ENCODE measurements at regions not wholly inside any gene's neighbourhood (a gene's known extent, or its start where the extent isn't known, plus 50 kb on each side); places are given as distances from the start of the nearest gene placed in this dataset.

DNA sequence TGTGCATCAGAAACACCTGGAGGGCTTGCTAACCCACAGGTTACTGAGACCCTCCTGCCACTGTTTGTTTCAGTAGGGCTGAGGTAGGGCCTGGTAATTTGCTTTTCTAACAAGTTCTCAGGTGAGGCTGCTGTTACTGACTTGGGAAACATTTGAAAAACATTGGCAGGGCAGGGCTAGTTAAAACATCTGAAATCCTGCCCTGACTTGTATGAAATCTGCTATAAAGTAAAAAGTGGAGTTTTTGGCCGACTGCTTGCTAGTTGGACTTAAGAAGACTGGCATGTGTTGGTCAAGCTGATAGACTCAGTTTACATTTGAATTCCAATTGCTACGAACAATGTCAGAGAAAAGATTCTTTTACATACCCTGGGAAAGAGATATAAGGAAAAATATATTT, 111.6 kb upstream of the DLX2 start:
- H3K27ac ChIP-seq (ENCODE audit: insufficient read depth, low read length, poor library complexity, severe bottlenecking), result no peak overlapping the region
- DNase-seq (no peak), ATAC-seq (ENCODE audit: low read depth in 2 of 2) (no peak)
- peaks cover 10% of the 10 kb centered on the region for H3K27me3 Mint-ChIP-seq
- H3K36me3 Mint-ChIP-seq, result no peaks in the 10 kb centered on the region
- H3K27me3 ChIP-seq (ENCODE audit: control insufficient read depth, insufficient read depth, low read length), result no peaks in the 10 kb centered on the region
- H3K4me3 ChIP-seq (ENCODE audit: low read depth, low read length), result no peak overlapping the region
- H3K27ac Mint-ChIP-seq, result peak overlapping the region in 1 of 3 donors; percentile 26
- H3K4me1 ChIP-seq (ENCODE audit: control insufficient read depth, insufficient read depth, low read length, poor library complexity, severe bottlenecking), result no peaks in the 10 kb centered on the region
- no peaks in the 10 kb centered on the region for H3K36me3 ChIP-seq (ENCODE audit: control insufficient read depth, insufficient read depth, low read length)
- peaks cover 0 to 9% (median 3%) of the 10 kb centered on the region in 4 donors for H3K4me1 Mint-ChIP-seq
- peaks cover 0 to 2% (median 0%) of the 10 kb centered on the region in 7 donors for H3K9me3 Mint-ChIP-seq
- no peak overlapping the region for H3K4me3 Mint-ChIP-seq
- H3K9me3 ChIP-seq (ENCODE audit: control insufficient read depth in 2 of 2, low read length in 2 of 2), result no peaks in the 10 kb centered on the region

GRCh38 chr2:172215172-172215935, 112.7 kb upstream of the DLX2 start:
- Mint-ChIP-seq H3K27me3 (peaks cover 10% of the 10 kb centered on the region), H3K4me3 (no peak overlapping the region), H3K4me1 (peaks cover 0 to 20% (median 4%) of the 10 kb centered on the region in 4 donors), H3K9me3 (peaks cover 0 to 2% (median 0%) of the 10 kb centered on the region in 7 donors), H3K36me3 (no peaks in the 10 kb centered on the region), H3K27ac (no peak overlapping the region)
- Histone ChIP-seq H3K9me3 (ENCODE audit: control insufficient read depth in 2 of 2, low read length in 2 of 2) (no peaks in the 10 kb centered on the region), H3K27ac (ENCODE audit: insufficient read depth, low read length, poor library complexity, severe bottlenecking) (no peak overlapping the region), H3K4me3 (ENCODE audit: low read depth, low read length) (no peak overlapping the region), H3K36me3 (ENCODE audit: control insufficient read depth, insufficient read depth, low read length) (no peaks in the 10 kb centered on the region), H3K27me3 (ENCODE audit: control insufficient read depth, insufficient read depth, low read length) (no peaks in the 10 kb centered on the region), H3K4me1 (ENCODE audit: control insufficient read depth, insufficient read depth, low read length, poor library complexity, severe bottlenecking) (no peaks in the 10 kb centered on the region)
- no peak for DNase-seq
- ATAC-seq (ENCODE audit: low read depth in 2 of 2), result no peak

DNA sequence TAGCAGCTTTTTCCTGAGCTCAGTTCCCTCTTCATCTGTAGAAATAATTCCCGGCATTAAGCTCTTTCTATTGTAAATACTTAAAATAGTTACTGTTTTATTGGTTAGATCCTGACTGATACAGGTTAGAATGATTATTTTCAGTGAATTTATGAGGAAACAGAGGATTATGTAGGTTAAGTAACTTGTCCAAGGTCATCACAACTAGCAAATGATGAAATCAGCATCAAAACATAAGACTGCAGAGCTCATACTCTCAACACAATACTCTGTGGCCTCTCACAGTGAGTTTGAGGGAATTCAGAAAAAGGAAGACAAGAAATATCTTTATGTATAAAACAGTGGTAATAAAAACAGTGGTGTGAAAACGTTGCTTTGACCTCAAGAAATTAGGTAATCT, 113.2 kb upstream of the DLX2 start:
- peaks cover 0 to 2% (median 0%) of the 10 kb centered on the region in 7 donors for H3K9me3 Mint-ChIP-seq
- Histone ChIP-seq H3K27ac (ENCODE audit: insufficient read depth, low read length, poor library complexity, severe bottlenecking) (no peak overlapping the region), H3K4me3 (ENCODE audit: low read depth, low read length) (no peak overlapping the region), H3K36me3 (ENCODE audit: control insufficient read depth, insufficient read depth, low read length) (no peaks in the 10 kb centered on the region), H3K27me3 (ENCODE audit: control insufficient read depth, insufficient read depth, low read length) (no peaks in the 10 kb centered on the region), H3K9me3 (ENCODE audit: control insufficient read depth in 2 of 2, low read length in 2 of 2) (no peaks in the 10 kb centered on the region), H3K4me1 (ENCODE audit: control insufficient read depth, insufficient read depth, low read length, poor library complexity, severe bottlenecking) (no peaks in the 10 kb centered on the region)
- no peak overlapping the region for H3K27ac Mint-ChIP-seq
- DNase-seq, result no peak
- peaks cover 14% of the 10 kb centered on the region for H3K27me3 Mint-ChIP-seq
- ATAC-seq (ENCODE audit: low read depth in 2 of 2), result no peak
- no peak overlapping the region for H3K4me3 Mint-ChIP-seq
- H3K4me1 Mint-ChIP-seq, result peaks cover 0 to 24% (median 6%) of the 10 kb centered on the region in 4 donors
- H3K36me3 Mint-ChIP-seq, result no peaks in the 10 kb centered on the region

- Mint-ChIP-seq H3K27me3 (peaks cover 20% of the 10 kb centered on the region), H3K36me3 (no peaks in the 10 kb centered on the region), H3K4me1 (peaks cover 0 to 25% (median 8%) of the 10 kb centered on the region in 4 donors), H3K27ac (no peak overlapping the region), H3K4me3 (no peak overlapping the region), H3K9me3 (peaks cover 0 to 2% (median 0%) of the 10 kb centered on the region in 7 donors)
- Histone ChIP-seq H3K4me1 (ENCODE audit: control insufficient read depth, insufficient read depth, low read length, poor library complexity, severe bottlenecking) (no peaks in the 10 kb centered on the region), H3K27ac (ENCODE audit: insufficient read depth, low read length, poor library complexity, severe bottlenecking) (no peak overlapping the region), H3K36me3 (ENCODE audit: control insufficient read depth, insufficient read depth, low read length) (no peaks in the 10 kb centered on the region), H3K4me3 (ENCODE audit: low read depth, low read length) (no peak overlapping the region), H3K9me3 (ENCODE audit: control insufficient read depth in 2 of 2, low read length in 2 of 2) (no peaks in the 10 kb centered on the region), H3K27me3 (ENCODE audit: control insufficient read depth, insufficient read depth, low read length) (no peaks in the 10 kb centered on the region)
- ATAC-seq (ENCODE audit: low read depth in 2 of 2), result no peak
- DNase-seq, result no peak
Measured at GRCh38 chr2:172216477-172216876, 113.8 kb upstream of the DLX2 start.

DNA sequence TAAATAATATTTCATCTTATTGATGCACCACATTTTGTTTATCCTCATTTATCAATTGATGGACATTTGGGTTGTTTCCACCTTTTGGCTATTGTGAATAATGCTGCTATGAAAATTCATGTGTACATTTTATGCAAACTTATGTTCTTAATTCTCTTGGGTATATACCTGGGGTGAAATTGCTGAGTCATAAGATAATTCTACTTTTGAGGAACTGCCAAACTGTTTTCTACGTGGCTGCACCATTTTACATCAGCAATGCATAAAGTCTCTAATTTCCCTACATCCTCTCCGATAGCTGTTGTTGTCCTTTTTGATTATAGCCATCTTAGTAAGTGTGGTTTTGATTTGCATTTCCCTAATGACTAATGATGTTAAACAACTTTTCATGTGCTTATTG, 116.5 kb upstream of the DLX2 start:
- Mint-ChIP-seq H3K27me3 (peaks cover 21% of the 10 kb centered on the region), H3K4me3 (no peak overlapping the region), H3K36me3 (no peaks in the 10 kb centered on the region), H3K9me3 (no peaks in the 10 kb centered on the region), H3K27ac (no peak overlapping the region), H3K4me1 (peaks cover 5 to 37% (median 12%) of the 10 kb centered on the region in 4 donors)
- Histone ChIP-seq H3K27ac (ENCODE audit: insufficient read depth, low read length, poor library complexity, severe bottlenecking) (no peak overlapping the region), H3K4me1 (ENCODE audit: control insufficient read depth, insufficient read depth, low read length, poor library complexity, severe bottlenecking) (peaks cover 5% of the 10 kb centered on the region), H3K36me3 (ENCODE audit: control insufficient read depth, insufficient read depth, low read length) (no peaks in the 10 kb centered on the region), H3K9me3 (ENCODE audit: control insufficient read depth in 2 of 2, low read length in 2 of 2) (no peaks in the 10 kb centered on the region), H3K4me3 (ENCODE audit: low read depth, low read length) (no peak overlapping the region), H3K27me3 (ENCODE audit: control insufficient read depth, insufficient read depth, low read length) (no peaks in the 10 kb centered on the region)
- ATAC-seq (ENCODE audit: low read depth in 2 of 2), result no peak
- peak in 1 of 3 donors; percentile 26 for DNase-seq

- peaks cover 21% of the 10 kb centered on the region for H3K27me3 Mint-ChIP-seq
- no peaks in the 10 kb centered on the region for H3K36me3 Mint-ChIP-seq
- DNase-seq, result peak in 1 of 3 donors; percentile 34
- no peak for ATAC-seq (ENCODE audit: low read depth in 2 of 2)
- H3K4me1 Mint-ChIP-seq, result peaks cover 5 to 45% (median 16%) of the 10 kb centered on the region in 4 donors
- H3K36me3 ChIP-seq (ENCODE audit: control insufficient read depth, insufficient read depth, low read length), result no peaks in the 10 kb centered on the region
- H3K4me3 Mint-ChIP-seq, result no peak overlapping the region
- H3K27me3 ChIP-seq (ENCODE audit: control insufficient read depth, insufficient read depth, low read length), result no peaks in the 10 kb centered on the region
- H3K9me3 ChIP-seq (ENCODE audit: control insufficient read depth in 2 of 2, low read length in 2 of 2), result no peaks in the 10 kb centered on the region
- peaks cover 8% of the 10 kb centered on the region for H3K4me1 ChIP-seq (ENCODE audit: control insufficient read depth, insufficient read depth, low read length, poor library complexity, severe bottlenecking)
- no peak overlapping the region for H3K27ac ChIP-seq (ENCODE audit: insufficient read depth, low read length, poor library complexity, severe bottlenecking)
- no peak overlapping the region for H3K27ac Mint-ChIP-seq
- no peak overlapping the region for H3K4me3 ChIP-seq (ENCODE audit: low read depth, low read length)
- H3K9me3 Mint-ChIP-seq, result no peaks in the 10 kb centered on the region
Measured at GRCh38 chr2:172220121-172220520, 117.4 kb upstream of the DLX2 start.

- no peaks in the 10 kb centered on the region for H3K36me3 ChIP-seq (ENCODE audit: control insufficient read depth, insufficient read depth, low read length)
- Mint-ChIP-seq H3K9me3 (no peaks in the 10 kb centered on the region), H3K4me1 (peaks cover 5 to 59% (median 21%) of the 10 kb centered on the region in 4 donors), H3K4me3 (peak overlapping the region in 2 of 4 donors; percentile 40 to 50), H3K36me3 (no peaks in the 10 kb centered on the region), H3K27ac (peak overlapping the region in 2 of 3 donors; percentile 43 to 46), H3K27me3 (peaks cover 19% of the 10 kb centered on the region)
- H3K9me3 ChIP-seq (ENCODE audit: control insufficient read depth in 2 of 2, low read length in 2 of 2), result no peaks in the 10 kb centered on the region
- no peaks in the 10 kb centered on the region for H3K27me3 ChIP-seq (ENCODE audit: control insufficient read depth, insufficient read depth, low read length)
- H3K4me1 ChIP-seq (ENCODE audit: control insufficient read depth, insufficient read depth, low read length, poor library complexity, severe bottlenecking), result peaks cover 8% of the 10 kb centered on the region
- H3K4me3 ChIP-seq (ENCODE audit: low read depth, low read length), result peak overlapping the region; percentile 43
- ATAC-seq (ENCODE audit: low read depth in 2 of 2) (peak; percentile 81 to 86), DNase-seq (peak in 2 of 3 donors; percentile 18 to 93)
- no peak overlapping the region for H3K27ac ChIP-seq (ENCODE audit: insufficient read depth, low read length, poor library complexity, severe bottlenecking)
Measured at GRCh38 chr2:172223601-172224054, 120.9 kb upstream of the DLX2 start.

DNA sequence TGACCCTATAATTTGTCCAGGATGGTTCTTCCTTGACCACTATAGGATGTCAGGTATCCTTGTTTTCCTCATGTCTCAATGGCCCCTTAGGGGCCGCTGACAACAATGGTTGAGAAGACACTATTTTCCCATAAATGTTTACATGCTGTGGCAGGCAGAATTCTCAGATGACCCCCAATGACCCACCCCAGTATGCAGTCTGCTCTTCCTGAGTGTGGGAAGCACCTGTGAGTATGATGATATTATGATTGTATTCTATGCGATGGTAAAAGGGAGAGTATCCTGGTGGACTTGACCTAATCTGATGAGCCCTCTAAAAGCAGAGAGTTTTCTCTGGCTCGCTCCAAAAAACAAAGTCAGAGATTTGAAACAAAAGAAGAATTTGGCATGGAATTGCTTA, 123.1 kb upstream of the DLX2 start:
- H3K4me3 Mint-ChIP-seq, result peak overlapping the region in 1 of 4 donors; percentile 1
- DNase-seq (no peak), ATAC-seq (ENCODE audit: low read depth in 2 of 2) (no peak)
- H3K4me1 ChIP-seq (ENCODE audit: control insufficient read depth, insufficient read depth, low read length, poor library complexity, severe bottlenecking), result peaks cover 8% of the 10 kb centered on the region
- H3K27me3 ChIP-seq (ENCODE audit: control insufficient read depth, insufficient read depth, low read length), result no peaks in the 10 kb centered on the region
- peaks cover 29% of the 10 kb centered on the region for H3K27me3 Mint-ChIP-seq
- no peak overlapping the region for H3K27ac ChIP-seq (ENCODE audit: insufficient read depth, low read length, poor library complexity, severe bottlenecking)
- H3K4me1 Mint-ChIP-seq, result peaks cover 5 to 47% (median 16%) of the 10 kb centered on the region in 4 donors
- no peaks in the 10 kb centered on the region for H3K36me3 ChIP-seq (ENCODE audit: control insufficient read depth, insufficient read depth, low read length)
- H3K9me3 ChIP-seq (ENCODE audit: control insufficient read depth in 2 of 2, low read length in 2 of 2), result no peaks in the 10 kb centered on the region
- no peaks in the 10 kb centered on the region for H3K9me3 Mint-ChIP-seq
- peak overlapping the region in 2 of 3 donors; percentile 34 to 57 for H3K27ac Mint-ChIP-seq
- H3K4me3 ChIP-seq (ENCODE audit: low read depth, low read length), result no peak overlapping the region
- H3K36me3 Mint-ChIP-seq, result no peaks in the 10 kb centered on the region
